Gastrocnemius medialis (tissue), 4 donors: ENCODE measurements at regions not wholly inside any gene's neighbourhood (a gene's known extent, or its start where the extent isn't known, plus 50 kb on each side); places are given as distances from the start of the nearest gene placed in this dataset.

Source experiments
- ATAC-seq, 2 donors: fragments of 150-250 bp; one replicate each; pipeline ENCODE4 v1.9.1; 2016
- DNase-seq, 2 donors: peaks; one replicate each; pipeline ENCODE4 v3.0.0-alpha.2; 2019
- H3K27ac ChIP-seq, 4 donors: fragments of 200-600 bp; sonication (generic); 1 replicate in 1 of 4; 2 replicates in 3 of 4; pipeline ENCODE4 v1.5.1; 2016 to 2018; ENCODE audit warnings: mild to moderate bottlenecking in 2 of 4, moderate library complexity in 1 of 4
- H3K27me3 ChIP-seq, 3 donors: fragments of 200-600 bp; sonication (generic) in 2 of 3; 1 replicate in 1 of 3; 2 replicates in 2 of 3; pipeline versions ENCODE4 v1.5.1 to v1.6.0; 2016 to 2019; ENCODE audit warnings: mild to moderate bottlenecking in 1 of 3, moderate library complexity in 1 of 3
- H3K36me3 ChIP-seq, 2 donors: fragments of 200-600 bp; sonication (generic) in 1 of 2; one replicate each; pipeline ENCODE4 v1.5.1; 2017 to 2018
- H3K4me1 ChIP-seq, 2 donors: fragments of 200-600 bp; sonication (generic) in 1 of 2; one replicate each; pipeline ENCODE4 v1.5.1; 2016 to 2017; ENCODE audit warnings: mild to moderate bottlenecking in 2 of 2
- H3K4me3 ChIP-seq, 4 donors: fragments of 200-600 bp; sonication (generic) in 3 of 4; 1 replicate in 1 of 4; 2 replicates in 3 of 4; pipeline ENCODE4 v1.5.1; 2016 to 2019; ENCODE audit warnings: mild to moderate bottlenecking in 2 of 4
- H3K9me3 ChIP-seq, 3 donors: fragments of 200-600 bp; sonication (generic) in 2 of 3; 1 replicate in 1 of 3; 2 replicates in 2 of 3; pipeline ENCODE4 v1.5.1; 2016 to 2019
- POLR2A ChIP-seq, 2 donors: fragments of 450-650 bp; IDR thresholded peaks; one replicate each; pipeline ENCODE4 v1.6.1; 2017; ENCODE audit warnings: antibody characterized with exemption in 2 of 2, mild to moderate bottlenecking in 2 of 2, moderate library complexity in 2 of 2
- in situ Hi-C, 4 donors: fragments of 200-750 bp; cut with MboI; loops; one replicate each; pipeline versions ENCODE4 v1.15.0 to v1.8.0; 2017; ENCODE audit warnings: low sequenced_read_pairs in 4 of 4
- intact Hi-C: fragments of 100-400 bp; cut with DNase I; formaldehyde crosslinking; loops from one replicate; pipeline ENCODE4 v1.15.1; 2023; ENCODE audit warnings: low total_unique reads
- TF ChIP-seq, protein P1 (sequence below), 5 experiments: fragments of 450-650 bp in 3 of 5; fragments of 200-600 bp in 2 of 5; sonication (generic) in 2 of 5; IDR thresholded peaks in 4 of 5; conservative IDR thresholded peaks in 1 of 5; 1 replicate in 4 of 5; 2 replicates in 1 of 5; pipeline ENCODE4 v1.5.1; 2016 to 2019; ENCODE audit warnings: antibody characterized with exemption in 5 of 5, mild to moderate bottlenecking in 3 of 5, moderate library complexity in 3 of 5

DNA sequence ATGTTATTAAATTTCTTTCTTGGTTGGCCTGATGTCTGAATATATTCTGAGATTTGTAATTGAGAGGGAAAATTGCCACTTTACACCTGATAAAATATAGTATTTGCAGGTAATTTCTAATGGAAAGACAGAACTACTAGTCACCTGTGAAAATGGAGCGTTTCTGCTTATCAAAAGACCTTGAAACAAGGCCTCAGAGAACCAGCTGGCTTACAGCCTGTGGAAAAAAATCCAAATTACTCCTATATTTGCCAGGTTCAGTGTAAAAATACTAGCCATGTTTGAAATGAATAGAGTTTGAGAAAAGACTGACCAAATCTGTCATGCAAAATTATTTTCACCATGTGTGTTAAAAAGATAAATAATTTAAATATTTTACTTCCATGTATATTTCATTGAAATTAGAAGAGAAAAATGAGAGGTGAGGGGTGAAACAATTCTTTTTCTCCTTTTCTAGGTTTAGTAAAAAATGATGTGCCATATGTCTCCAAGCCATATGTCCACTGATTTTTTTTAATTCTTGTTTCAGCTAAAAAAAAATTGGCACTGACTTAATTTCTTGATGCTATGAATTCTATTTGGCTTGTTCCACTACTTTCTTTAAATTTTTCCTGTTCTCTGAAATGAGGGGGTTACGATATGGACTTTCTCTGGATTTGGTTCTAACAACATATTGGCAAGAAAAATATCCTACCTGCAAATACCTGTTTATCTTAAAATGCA, 464.9 kb downstream of the GRXCR1 start:
- intact Hi-C loops (no loop called here), in situ Hi-C loops (no loop called here)
- H3K36me3 ChIP-seq: no peaks in the 10 kb centered on the region
- DNase-seq (no peak), ATAC-seq (no peak)
- H3K27ac ChIP-seq: no peak overlapping the region
- no peaks in the 10 kb centered on the region for H3K4me1 ChIP-seq
- H3K9me3 ChIP-seq: no peaks in the 10 kb centered on the region
- no peak overlapping the region for H3K4me3 ChIP-seq
- H3K27me3 ChIP-seq: no peaks in the 10 kb centered on the region
- TF ChIP-seq, protein P1, sequence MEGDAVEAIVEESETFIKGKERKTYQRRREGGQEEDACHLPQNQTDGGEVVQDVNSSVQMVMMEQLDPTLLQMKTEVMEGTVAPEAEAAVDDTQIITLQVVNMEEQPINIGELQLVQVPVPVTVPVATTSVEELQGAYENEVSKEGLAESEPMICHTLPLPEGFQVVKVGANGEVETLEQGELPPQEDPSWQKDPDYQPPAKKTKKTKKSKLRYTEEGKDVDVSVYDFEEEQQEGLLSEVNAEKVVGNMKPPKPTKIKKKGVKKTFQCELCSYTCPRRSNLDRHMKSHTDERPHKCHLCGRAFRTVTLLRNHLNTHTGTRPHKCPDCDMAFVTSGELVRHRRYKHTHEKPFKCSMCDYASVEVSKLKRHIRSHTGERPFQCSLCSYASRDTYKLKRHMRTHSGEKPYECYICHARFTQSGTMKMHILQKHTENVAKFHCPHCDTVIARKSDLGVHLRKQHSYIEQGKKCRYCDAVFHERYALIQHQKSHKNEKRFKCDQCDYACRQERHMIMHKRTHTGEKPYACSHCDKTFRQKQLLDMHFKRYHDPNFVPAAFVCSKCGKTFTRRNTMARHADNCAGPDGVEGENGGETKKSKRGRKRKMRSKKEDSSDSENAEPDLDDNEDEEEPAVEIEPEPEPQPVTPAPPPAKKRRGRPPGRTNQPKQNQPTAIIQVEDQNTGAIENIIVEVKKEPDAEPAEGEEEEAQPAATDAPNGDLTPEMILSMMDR (IDR thresholded peaks at IDR 0.05 in 4 of 5, conservative IDR thresholded peaks at IDR 0.05 in 1 of 5): no peak
- no peak for TF ChIP-seq POLR2A (IDR thresholded peaks at IDR 0.05)

DNA sequence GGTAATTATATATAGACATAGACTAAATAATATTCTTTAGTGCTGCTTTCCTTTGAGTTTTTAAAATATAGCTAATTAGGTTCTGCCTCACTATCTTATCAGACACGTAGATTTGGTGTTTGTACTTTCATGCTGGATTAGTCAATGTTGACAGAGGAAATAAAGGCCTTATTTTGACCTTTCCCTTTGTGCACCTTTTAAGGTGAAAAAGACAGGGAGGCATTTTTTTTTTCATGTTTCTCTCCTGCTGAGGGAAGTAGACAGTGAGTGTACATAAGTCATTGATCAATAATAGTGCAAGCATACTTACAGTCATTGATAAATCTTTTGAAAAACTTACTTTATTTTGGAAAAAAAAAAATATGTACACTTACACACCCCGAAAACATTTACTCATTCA, 467.8 kb downstream of the GRXCR1 start:
- in situ Hi-C loops: no loop called here
- no peak for DNase-seq
- no peak for ATAC-seq

DNA sequence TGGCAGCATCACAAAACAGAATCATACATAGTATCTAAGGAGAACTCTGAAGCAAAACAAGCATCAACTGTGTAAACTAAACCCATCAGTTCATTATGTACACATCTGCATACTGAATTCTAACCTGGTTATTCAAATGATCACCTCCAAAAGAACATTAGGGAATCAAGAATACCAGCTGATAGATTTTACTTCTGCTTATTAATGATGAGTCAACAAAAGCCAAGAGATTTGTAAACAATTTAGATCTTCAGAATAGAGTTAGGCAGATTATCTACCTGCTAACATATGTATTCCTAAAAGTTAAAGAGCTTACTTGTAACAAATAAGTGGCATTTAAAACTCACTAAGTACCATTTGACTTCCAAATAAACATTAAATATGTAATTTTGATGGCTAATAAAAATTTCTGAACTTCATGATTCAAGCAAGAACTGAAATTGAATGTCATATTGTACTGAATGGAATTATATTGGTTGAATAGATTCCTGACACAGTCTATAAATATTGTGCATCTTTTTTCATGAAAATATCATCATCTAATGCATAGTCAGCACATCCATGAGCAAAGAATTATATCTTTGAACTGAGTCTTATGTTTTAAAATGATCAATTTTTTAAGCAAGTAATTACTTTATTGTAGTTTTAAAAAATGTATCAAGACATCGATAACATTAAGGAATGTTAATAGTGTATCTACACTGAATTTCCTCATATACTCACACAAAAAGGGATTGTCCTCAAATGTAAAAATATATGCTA, 470.5 kb downstream of the GRXCR1 start:
- Histone ChIP-seq H3K9me3 (no peaks in the 10 kb centered on the region), H3K4me1 (no peaks in the 10 kb centered on the region), H3K27ac (no peak overlapping the region), H3K4me3 (no peak overlapping the region), H3K36me3 (no peaks in the 10 kb centered on the region), H3K27me3 (no peaks in the 10 kb centered on the region)
- in situ Hi-C loops (no loop called here), intact Hi-C loops (no loop called here)
- DNase-seq (no peak), ATAC-seq (no peak)
- TF ChIP-seq, protein P1 (IDR thresholded peaks at IDR 0.05 in 4 of 5, conservative IDR thresholded peaks at IDR 0.05 in 1 of 5): no peak
- TF ChIP-seq POLR2A (IDR thresholded peaks at IDR 0.05): no peak

More for the DNA sequence above, 467.8 kb downstream of the GRXCR1 start:
- Histone ChIP-seq H3K27me3 (no peaks in the 10 kb centered on the region), H3K27ac (no peak overlapping the region), H3K9me3 (no peaks in the 10 kb centered on the region), H3K4me3 (no peak overlapping the region), H3K4me1 (no peaks in the 10 kb centered on the region), H3K36me3 (no peaks in the 10 kb centered on the region)
- TF ChIP-seq, protein P1 (IDR thresholded peaks at IDR 0.05 in 4 of 5, conservative IDR thresholded peaks at IDR 0.05 in 1 of 5): no peak
- TF ChIP-seq POLR2A (IDR thresholded peaks at IDR 0.05): no peak
- intact Hi-C loops: no loop called here

DNA sequence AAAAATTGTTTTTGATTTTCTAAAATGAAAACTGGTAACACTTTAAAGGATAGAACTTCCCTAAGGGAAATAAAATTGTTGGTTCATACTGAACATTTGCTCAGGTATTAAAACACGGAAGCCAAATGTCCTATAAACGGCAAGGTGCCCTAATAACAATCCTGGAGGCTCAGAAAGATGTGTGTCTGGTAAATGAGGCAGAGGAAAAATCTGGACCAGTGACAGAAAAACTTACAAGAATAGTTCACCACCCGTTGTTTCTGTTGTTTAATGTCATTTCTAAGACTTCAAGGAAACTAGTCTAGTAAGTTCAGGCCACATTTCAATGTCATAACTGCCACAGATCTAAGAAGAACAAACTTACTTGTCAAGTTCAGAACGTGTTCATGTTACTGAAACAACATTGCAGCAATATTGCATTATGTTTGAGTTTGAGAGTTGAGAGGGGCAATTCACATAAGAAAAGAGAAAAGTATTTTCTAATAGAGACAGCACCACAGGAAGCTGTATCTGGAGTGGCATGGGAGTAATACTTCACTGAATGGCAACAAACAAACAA, 476.6 kb downstream of the GRXCR1 start:
- in situ Hi-C loops: no loop called here
- H3K27me3 ChIP-seq: no peaks in the 10 kb centered on the region

More for the DNA sequence above, 476.6 kb downstream of the GRXCR1 start:
- TF ChIP-seq, protein P1 (IDR thresholded peaks at IDR 0.05 in 4 of 5, conservative IDR thresholded peaks at IDR 0.05 in 1 of 5): no peak
- TF ChIP-seq POLR2A (IDR thresholded peaks at IDR 0.05): no peak
- DNase-seq (no peak), ATAC-seq (no peak)
- H3K27ac ChIP-seq: no peak overlapping the region
- no peak overlapping the region for H3K4me3 ChIP-seq
- intact Hi-C loops: no loop called here
- H3K4me1 ChIP-seq: no peaks in the 10 kb centered on the region
- H3K9me3 ChIP-seq: no peaks in the 10 kb centered on the region
- H3K36me3 ChIP-seq: no peaks in the 10 kb centered on the region
